Mesendoderm (in vitro differentiated cells): ENCODE measurements at regions not wholly inside any gene's neighbourhood (a gene's known extent, or its start where the extent isn't known, plus 50 kb on each side); places are given as distances from the start of the nearest gene placed in this dataset.
"Not testable (repeated sequence)": the region's sequence is repeated elsewhere in the genome, so short reads cannot be mapped to it uniquely, and the experiment has no call there.

Experiments
- DNase-seq: peaks from one replicate; pipeline ENCODE4 v3.0.0; 2013
- H2AK5ac ChIP-seq: 2 replicates; pipeline ENCODE4 v1.6.1; 2013; ENCODE audit warnings: low read length, inconsistent platforms
- H2BK120ac ChIP-seq: 2 replicates; pipeline ENCODE4 v1.6.1; 2013; ENCODE audit warnings: low read depth, mild to moderate bottlenecking, low read length, moderate library complexity, mixed read lengths
- H2BK15ac ChIP-seq: replicated peaks from 2 replicates; pipeline ENCODE4 v1.6.1; 2013; ENCODE audit warnings: low read depth, mild to moderate bottlenecking, moderate library complexity
- H2BK5ac ChIP-seq: 2 replicates; pipeline ENCODE4 v1.6.1; 2013; ENCODE audit warnings: low read length, inconsistent platforms
- H3K18ac ChIP-seq: 2 replicates; pipeline ENCODE4 v1.6.1; 2013; ENCODE audit warnings: mild to moderate bottlenecking, low read length, mixed read lengths
- H3K23ac ChIP-seq: one replicate; pipeline ENCODE4 v1.6.1; 2013; ENCODE audit warnings: low read length
- H3K27ac ChIP-seq: 2 replicates; pipeline ENCODE4 v1.5.1; 2013; ENCODE audit warnings: low read depth, mild to moderate bottlenecking, inconsistent platforms, low read length, moderate library complexity
- H3K27me3 ChIP-seq: 2 replicates; pipeline ENCODE4 v1.6.1; 2013; ENCODE audit warnings: low read length, control low read depth, mild to moderate bottlenecking, inconsistent platforms; ENCODE audit not compliant: insufficient read depth, poor library complexity
- H3K36me3 ChIP-seq: 2 replicates; pipeline ENCODE4 v1.6.1; 2013; ENCODE audit warnings: low read length, inconsistent platforms; ENCODE audit not compliant: control insufficient read depth, insufficient read depth
- H3K4ac ChIP-seq: one replicate; pipeline ENCODE4 v1.6.1; 2013; ENCODE audit warnings: low read depth, mild to moderate bottlenecking, low read length, moderate library complexity
- H3K4me1 ChIP-seq: 2 replicates; pipeline ENCODE4 v1.6.1; 2013; ENCODE audit warnings: low read depth, low read length, inconsistent platforms; ENCODE audit not compliant: control insufficient read depth
- H3K4me2 ChIP-seq: 2 replicates; pipeline ENCODE4 v1.6.1; 2013; ENCODE audit warnings: low read length
- H3K4me3 ChIP-seq: 2 replicates; pipeline ENCODE4 v1.5.1; 2013; ENCODE audit warnings: mild to moderate bottlenecking, low read length
- H3K56ac ChIP-seq: one replicate; pipeline ENCODE4 v1.6.1; 2013; ENCODE audit warnings: low read length
- H3K79me1 ChIP-seq: 2 replicates; pipeline ENCODE4 v1.6.1; 2013; ENCODE audit warnings: low read length, inconsistent platforms
- H3K79me2 ChIP-seq: 2 replicates; pipeline ENCODE4 v1.6.1; 2013; ENCODE audit warnings: mild to moderate bottlenecking, low read length; ENCODE audit not compliant: control insufficient read depth, insufficient read depth
- H3K9ac ChIP-seq: 2 replicates; pipeline ENCODE4 v1.6.1; 2013; ENCODE audit warnings: low read length, inconsistent platforms
- H4K5ac ChIP-seq: one replicate; pipeline ENCODE4 v1.6.1; 2013; ENCODE audit warnings: low read length
- H4K8ac ChIP-seq: one replicate; pipeline ENCODE4 v1.6.1; 2013; ENCODE audit warnings: low read depth, mild to moderate bottlenecking, control low read depth, low read length, moderate library complexity
- WGBS: extraction: QIAGEN DNeasy Blood & Tissue Kit; methylation state at CpG from one replicate; pipeline ENCODE4 v1.1.7; 2013; ENCODE audit warnings: low lambda C conversion rate, missing lambda C conversion rate; ENCODE audit not compliant: insufficient coverage; ENCODE audit errors: extremely low coverage; 5-methylcytosine and 5-hydroxymethylcytosine counted together

- H2BK15ac ChIP-seq, H3K18ac ChIP-seq, H3K9ac ChIP-seq, H2AK5ac ChIP-seq, H4K5ac ChIP-seq, H2BK120ac ChIP-seq, H2BK5ac ChIP-seq, H3K27ac ChIP-seq, H3K4me1 ChIP-seq, H3K36me3 ChIP-seq, H3K4me3 ChIP-seq, H3K4ac ChIP-seq, H3K23ac ChIP-seq, H3K79me1 ChIP-seq, H4K8ac ChIP-seq, H3K27me3 ChIP-seq, DNase-seq, H3K79me2 ChIP-seq, H3K56ac ChIP-seq, H3K4me2 ChIP-seq: not testable (repeated sequence)
- no CpG with 5 or more reads among the region's 1 CpG for WGBS
These were observed 423.8 kb downstream of the PIK3C3 start for GRCh38 chr18:42378854-42379253.

GRCh38 chr18:42381236-42381635, 426.2 kb downstream of the PIK3C3 start:
- H3K27me3 ChIP-seq, H3K79me2 ChIP-seq, H3K4me3 ChIP-seq, H3K27ac ChIP-seq, H4K8ac ChIP-seq, H4K5ac ChIP-seq, H2AK5ac ChIP-seq, H3K56ac ChIP-seq, H3K23ac ChIP-seq, H3K18ac ChIP-seq, H2BK120ac ChIP-seq, H3K4ac ChIP-seq, H2BK15ac ChIP-seq, DNase-seq, H3K4me1 ChIP-seq, H3K9ac ChIP-seq, H3K79me1 ChIP-seq, H3K4me2 ChIP-seq, H2BK5ac ChIP-seq, H3K36me3 ChIP-seq: not testable (repeated sequence)
- WGBS = no CpG with 5 or more reads among the region's 8 CpGs

- Histone ChIP-seq H3K27ac (no peak overlapping the region), H3K27me3 (no peaks in the 10 kb centered on the region), H2BK120ac (no peak overlapping the region), H3K18ac (no peak overlapping the region), H3K79me1 (no peaks in the 10 kb centered on the region), H3K79me2 (no peaks in the 10 kb centered on the region), H3K36me3 (no peaks in the 10 kb centered on the region), H3K23ac (no peak overlapping the region), H2BK5ac (no peak overlapping the region), H3K4me3 (no peak overlapping the region), H3K4ac (no peak overlapping the region), H4K8ac (no peak overlapping the region), H3K4me1 (no peaks in the 10 kb centered on the region), H3K9ac (no peak overlapping the region), H4K5ac (no peak overlapping the region), H2BK15ac (no peak overlapping the region), H3K56ac (no peak overlapping the region), H2AK5ac (no peak overlapping the region), H3K4me2 (no peak overlapping the region)
- no CpG with 5 or more reads among the region's 1 CpG for WGBS
- DNase-seq = no peak
These were observed 437.4 kb downstream of the PIK3C3 start for GRCh38 chr18:42392416-42392815.

GRCh38 chr18:42392926-42393325, 437.9 kb downstream of the PIK3C3 start:
- no peak overlapping the region for H3K9ac ChIP-seq
- H3K18ac ChIP-seq = no peak overlapping the region
- DNase-seq = no peak
- no peaks in the 10 kb centered on the region for H3K36me3 ChIP-seq
- H4K5ac ChIP-seq = no peak overlapping the region
- no peak overlapping the region for H4K8ac ChIP-seq
- no peak overlapping the region for H3K4ac ChIP-seq
- H2BK15ac ChIP-seq = no peak overlapping the region
- no peak overlapping the region for H2BK120ac ChIP-seq
- no peaks in the 10 kb centered on the region for H3K79me1 ChIP-seq
- H3K27me3 ChIP-seq = no peaks in the 10 kb centered on the region
- no peak overlapping the region for H3K27ac ChIP-seq
- no peak overlapping the region for H3K4me2 ChIP-seq
- no peak overlapping the region for H3K23ac ChIP-seq
- H3K4me3 ChIP-seq = no peak overlapping the region
- no peak overlapping the region for H2BK5ac ChIP-seq
- no peak overlapping the region for H2AK5ac ChIP-seq
- no CpG with 5 or more reads among the region's 3 CpGs for WGBS
- no peaks in the 10 kb centered on the region for H3K4me1 ChIP-seq
- no peak overlapping the region for H3K56ac ChIP-seq
- no peaks in the 10 kb centered on the region for H3K79me2 ChIP-seq

GRCh38 chr18:42394238-42394637, 439.2 kb downstream of the PIK3C3 start:
- Histone ChIP-seq H3K9ac (no peak overlapping the region), H3K4me1 (no peaks in the 10 kb centered on the region), H3K4me3 (no peak overlapping the region), H3K4ac (no peak overlapping the region), H3K18ac (no peak overlapping the region), H3K79me1 (no peaks in the 10 kb centered on the region), H2BK15ac (no peak overlapping the region), H3K56ac (no peak overlapping the region), H2AK5ac (no peak overlapping the region), H3K79me2 (no peaks in the 10 kb centered on the region), H3K23ac (no peak overlapping the region), H4K5ac (no peak overlapping the region), H3K4me2 (no peak overlapping the region), H2BK120ac (no peak overlapping the region), H3K27me3 (no peaks in the 10 kb centered on the region), H2BK5ac (no peak overlapping the region), H3K36me3 (no peaks in the 10 kb centered on the region), H3K27ac (no peak overlapping the region), H4K8ac (no peak overlapping the region)
- no peak for DNase-seq

- Histone ChIP-seq H3K56ac (no peak overlapping the region), H2BK15ac (no peak overlapping the region), H3K4me3 (no peak overlapping the region), H4K5ac (no peak overlapping the region), H3K4me1 (no peaks in the 10 kb centered on the region), H3K27me3 (no peaks in the 10 kb centered on the region), H3K4ac (no peak overlapping the region), H2AK5ac (no peak overlapping the region), H2BK120ac (no peak overlapping the region), H3K27ac (no peak overlapping the region), H3K36me3 (no peaks in the 10 kb centered on the region), H3K18ac (no peak overlapping the region), H4K8ac (no peak overlapping the region), H3K79me2 (no peaks in the 10 kb centered on the region), H3K4me2 (no peak overlapping the region), H3K9ac (no peak overlapping the region), H2BK5ac (no peak overlapping the region), H3K23ac (no peak overlapping the region), H3K79me1 (no peaks in the 10 kb centered on the region)
- DNase-seq = peak; percentile 46
- WGBS = no CpG with 5 or more reads among the region's 4 CpGs
These were observed 446.2 kb downstream of the PIK3C3 start for GRCh38 chr18:42401131-42401673.
